ENCODE measurements at regions not wholly inside any gene's neighbourhood (a gene's known extent, or its start where the extent isn't known, plus 50 kb on each side); places are given as distances from the start of the nearest gene placed in this dataset.
"Not testable (repeated sequence)": the region's sequence is repeated elsewhere in the genome, so short reads cannot be mapped to it uniquely, and the experiment has no call there.

DNA sequence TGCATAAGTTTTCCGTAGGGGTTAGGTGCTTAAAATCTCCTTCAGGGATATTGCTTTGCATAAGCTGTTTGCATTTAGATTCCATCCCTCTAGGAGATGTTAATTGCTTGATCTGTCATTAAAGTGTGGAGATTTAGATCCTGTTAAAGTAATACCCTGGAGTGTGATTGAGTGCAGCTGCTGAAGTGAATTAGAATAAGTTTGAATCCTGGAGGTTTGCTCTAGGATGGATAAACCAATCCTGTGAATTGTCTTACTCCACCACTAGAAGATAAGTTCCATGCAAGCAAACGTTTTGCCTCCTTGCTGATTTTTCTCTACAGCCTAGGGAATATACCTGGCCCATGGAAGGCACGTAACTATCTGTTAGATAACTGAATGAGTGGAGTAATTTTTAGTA lies 1487.2 kb upstream of the PRR20A start:
- no peaks in the 10 kb centered on the region for H3K9me3 ChIP-seq (ENCODE audit: low read length)
- no peaks in the 10 kb centered on the region for H3K4me1 ChIP-seq (ENCODE audit: insufficient read depth, low read length)
- DNase-seq: no peak
- H3F3A ChIP-seq (ENCODE audit: low read length, unreplicated experiment): no peaks in the 10 kb centered on the region
- ATAC-seq: no peak
- no peaks in the 10 kb centered on the region for H3K36me3 ChIP-seq (ENCODE audit: low read depth, low read length)
- ChIA-PET CTCF (no interaction called here), POLR2A (ENCODE audit: unreplicated experiment) (no interaction called here)
- no peaks in the 10 kb centered on the region for H3K9me2 ChIP-seq (replicated peaks; ENCODE audit: low read length)
- TF ChIP-seq EZH2 (IDR thresholded peaks at IDR 0.05; ENCODE audit: low read length, unreplicated experiment): no peak
- TF ChIP-seq, protein P1, sequence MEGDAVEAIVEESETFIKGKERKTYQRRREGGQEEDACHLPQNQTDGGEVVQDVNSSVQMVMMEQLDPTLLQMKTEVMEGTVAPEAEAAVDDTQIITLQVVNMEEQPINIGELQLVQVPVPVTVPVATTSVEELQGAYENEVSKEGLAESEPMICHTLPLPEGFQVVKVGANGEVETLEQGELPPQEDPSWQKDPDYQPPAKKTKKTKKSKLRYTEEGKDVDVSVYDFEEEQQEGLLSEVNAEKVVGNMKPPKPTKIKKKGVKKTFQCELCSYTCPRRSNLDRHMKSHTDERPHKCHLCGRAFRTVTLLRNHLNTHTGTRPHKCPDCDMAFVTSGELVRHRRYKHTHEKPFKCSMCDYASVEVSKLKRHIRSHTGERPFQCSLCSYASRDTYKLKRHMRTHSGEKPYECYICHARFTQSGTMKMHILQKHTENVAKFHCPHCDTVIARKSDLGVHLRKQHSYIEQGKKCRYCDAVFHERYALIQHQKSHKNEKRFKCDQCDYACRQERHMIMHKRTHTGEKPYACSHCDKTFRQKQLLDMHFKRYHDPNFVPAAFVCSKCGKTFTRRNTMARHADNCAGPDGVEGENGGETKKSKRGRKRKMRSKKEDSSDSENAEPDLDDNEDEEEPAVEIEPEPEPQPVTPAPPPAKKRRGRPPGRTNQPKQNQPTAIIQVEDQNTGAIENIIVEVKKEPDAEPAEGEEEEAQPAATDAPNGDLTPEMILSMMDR (conservative IDR thresholded peaks at IDR 0.05; ENCODE audit: low read depth, low read length): no peak
- TF ChIP-seq EZH2phosphoT487 (IDR thresholded peaks at IDR 0.05; ENCODE audit: borderline replicate concordance, low read length): no peak
- BruUV-seq (replicated peaks): no TSS peak
- no peak overlapping the region for H3K27ac ChIP-seq (ENCODE audit: low read length)
- no peak overlapping the region for H3K4me3 ChIP-seq (ENCODE audit: low read length)
- intact Hi-C loops (cut with micrococcal nuclease): no loop called here
- H4K20me1 ChIP-seq (ENCODE audit: low read length): no peaks in the 10 kb centered on the region
- no peaks in the 10 kb centered on the region for H3K27me3 ChIP-seq (ENCODE audit: low read length)
- H3K79me2 ChIP-seq (ENCODE audit: low read length): no peaks in the 10 kb centered on the region
- H2AFZ ChIP-seq (ENCODE audit: low read length): no peak overlapping the region
- no peak overlapping the region for H3K4me2 ChIP-seq (ENCODE audit: low read length)
- no peak overlapping the region for H3K9ac ChIP-seq (ENCODE audit: low read length)

DNA sequence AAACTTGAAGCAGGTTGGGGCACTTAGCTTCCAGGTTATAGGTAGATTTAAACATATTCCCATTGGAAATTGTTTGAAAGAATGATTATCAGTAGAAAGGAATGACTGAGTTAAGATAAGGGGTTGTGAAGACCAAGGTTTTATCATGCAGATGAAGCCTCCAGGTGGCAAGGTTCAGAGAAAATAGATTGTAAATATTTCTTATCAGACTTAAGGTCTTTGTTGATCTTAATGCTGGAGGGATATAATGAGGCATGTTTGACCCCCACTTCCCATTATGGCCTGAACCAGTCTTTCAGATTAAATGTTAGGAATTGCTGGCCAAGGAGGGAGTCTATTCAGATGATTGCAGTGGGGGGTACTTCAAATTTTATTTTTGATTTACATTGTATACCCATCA lies 1486.5 kb upstream of the PRR20A start:
- Histone ChIP-seq H4K20me1 (ENCODE audit: low read length) (no peaks in the 10 kb centered on the region), H3K36me3 (ENCODE audit: low read depth, low read length) (no peaks in the 10 kb centered on the region), H3K4me1 (ENCODE audit: insufficient read depth, low read length) (no peaks in the 10 kb centered on the region), H3K27me3 (ENCODE audit: low read length) (no peaks in the 10 kb centered on the region), H3K9me3 (ENCODE audit: low read length) (no peaks in the 10 kb centered on the region), H3K4me2 (ENCODE audit: low read length) (no peak overlapping the region), H3F3A (ENCODE audit: low read length, unreplicated experiment) (no peaks in the 10 kb centered on the region), H2AFZ (ENCODE audit: low read length) (no peak overlapping the region), H3K4me3 (ENCODE audit: low read length) (no peak overlapping the region), H3K9ac (ENCODE audit: low read length) (no peak overlapping the region), H3K79me2 (ENCODE audit: low read length) (no peaks in the 10 kb centered on the region), H3K9me2 (replicated peaks; ENCODE audit: low read length) (no peaks in the 10 kb centered on the region), H3K27ac (ENCODE audit: low read length) (no peak overlapping the region)
- no TSS peak for BruUV-seq (replicated peaks)
- ATAC-seq (no peak), DNase-seq (no peak)
- ChIA-PET POLR2A (ENCODE audit: unreplicated experiment) (no interaction called here), CTCF (no interaction called here)
- intact Hi-C loops (cut with micrococcal nuclease): no loop called here
- TF ChIP-seq EZH2 (IDR thresholded peaks at IDR 0.05; ENCODE audit: low read length, unreplicated experiment) (no peak), EZH2phosphoT487 (IDR thresholded peaks at IDR 0.05; ENCODE audit: borderline replicate concordance, low read length) (no peak)
- TF ChIP-seq, protein P1 (conservative IDR thresholded peaks at IDR 0.05; ENCODE audit: low read depth, low read length): no peak

DNA sequence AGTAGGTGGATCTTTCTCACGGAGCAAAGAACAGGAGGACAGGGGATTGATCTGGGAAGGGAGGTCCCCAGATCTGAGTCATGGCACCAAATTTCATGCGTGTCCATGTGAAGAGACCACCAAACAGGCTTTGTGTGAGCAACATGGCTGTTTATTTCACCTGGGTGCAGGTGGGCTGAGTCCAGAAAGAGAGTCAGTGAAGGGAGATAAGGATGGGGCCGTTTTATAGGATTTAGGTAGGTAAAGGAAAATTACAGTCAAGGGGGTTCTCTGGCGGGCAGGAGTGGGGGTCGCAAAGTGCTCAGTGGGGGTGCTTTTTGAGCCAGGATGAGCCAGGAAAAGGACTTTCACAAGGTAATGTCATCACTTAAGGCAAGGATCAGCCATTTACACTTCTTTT lies 1480.5 kb upstream of the PRR20A start:
- ATAC-seq; H3K9ac ChIP-seq (ENCODE audit: low read length); H3K79me2 ChIP-seq (ENCODE audit: low read length); H4K20me1 ChIP-seq (ENCODE audit: low read length); H3K9me3 ChIP-seq (ENCODE audit: low read length); BruUV-seq (replicated peaks); H3F3A ChIP-seq (ENCODE audit: low read length, unreplicated experiment); DNase-seq; H3K36me3 ChIP-seq (ENCODE audit: low read depth, low read length); H3K9me2 ChIP-seq (replicated peaks; ENCODE audit: low read length); H3K27ac ChIP-seq (ENCODE audit: low read length); intact Hi-C loops (cut with micrococcal nuclease); H2AFZ ChIP-seq (ENCODE audit: low read length); H3K4me3 ChIP-seq (ENCODE audit: low read length); H3K4me2 ChIP-seq (ENCODE audit: low read length); CTCF ChIA-PET; H3K27me3 ChIP-seq (ENCODE audit: low read length); POLR2A ChIA-PET (ENCODE audit: unreplicated experiment); H3K4me1 ChIP-seq (ENCODE audit: insufficient read depth, low read length): not testable (repeated sequence)

Measured in PC-3 (cell line).